Subcutaneous abdominal adipose tissue (tissue), 5 donors: ENCODE measurements at regions not wholly inside any gene's neighbourhood (a gene's known extent, or its start where the extent isn't known, plus 50 kb on each side); places are given as distances from the start of the nearest gene placed in this dataset.

Experiments used
- H3K27ac ChIP-seq: one replicate; pipeline ENCODE4 v1.7.0; 2013; ENCODE audit warnings: low read depth, mild to moderate bottlenecking, inconsistent platforms, low read length, moderate library complexity
- H3K27me3 ChIP-seq, 5 donors: one replicate each; pipeline ENCODE4 v1.7.0; 2013; ENCODE audit warnings: low read length in 5 of 5, inconsistent platforms in 1 of 5; ENCODE audit not compliant: control insufficient read depth in 5 of 5, insufficient read depth in 4 of 5
- H3K36me3 ChIP-seq, 5 donors: one replicate each; pipeline ENCODE4 v1.7.0; 2013; ENCODE audit warnings: low read length in 5 of 5; ENCODE audit not compliant: control insufficient read depth in 5 of 5, insufficient read depth in 5 of 5
- H3K4me1 ChIP-seq, 5 donors: one replicate each; pipeline ENCODE4 v1.7.0; 2013; ENCODE audit warnings: low read length in 5 of 5, mild to moderate bottlenecking in 3 of 5, moderate library complexity in 1 of 5; ENCODE audit not compliant: control insufficient read depth in 5 of 5, insufficient read depth in 5 of 5
- H3K4me3 ChIP-seq, 5 donors: one replicate each; pipeline ENCODE4 v1.7.0; 2013; ENCODE audit warnings: low read length in 5 of 5, low read depth in 1 of 5
- H3K9ac ChIP-seq, 5 donors: one replicate each; pipeline ENCODE4 v1.7.0; 2013; ENCODE audit warnings: low read length in 5 of 5, mild to moderate bottlenecking in 4 of 5, moderate library complexity in 3 of 5
- H3K9me3 ChIP-seq, 5 donors: one replicate each; pipeline ENCODE4 v1.7.0; 2013; ENCODE audit warnings: low read length in 5 of 5; ENCODE audit not compliant: control insufficient read depth in 5 of 5
- donor health status: healthy.
- donor health status: healthy.
- donor health status: healthy.
- donor health status: healthy.
- donor health status: healthy.

DNA sequence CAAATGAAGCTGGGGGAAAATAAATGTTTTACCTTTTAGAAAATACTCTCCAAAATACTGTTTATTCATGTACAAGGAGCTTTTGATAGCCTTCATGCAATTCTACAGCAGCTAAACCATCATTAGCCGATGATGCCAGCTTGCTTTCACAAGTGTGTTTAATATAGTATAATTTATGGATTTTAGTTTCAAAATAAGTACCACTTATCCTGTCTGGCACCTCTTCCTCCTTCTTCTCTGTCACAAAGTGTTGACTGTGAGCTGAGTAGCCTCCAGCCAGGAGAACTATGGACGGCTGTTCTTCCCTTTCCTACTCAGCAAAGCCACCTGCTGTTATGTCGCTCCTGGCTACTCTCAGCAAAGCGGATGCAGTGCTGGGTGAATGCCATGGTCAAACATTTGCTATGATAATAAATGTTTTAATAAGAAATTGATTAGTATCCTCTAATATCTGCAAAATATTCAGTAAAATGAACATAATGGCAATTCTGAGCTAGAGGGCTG, 238.2 kb downstream of the LIG4 start:
- Histone ChIP-seq H3K9ac (no peak overlapping the region), H3K4me1 (no peaks in the 10 kb centered on the region), H3K27ac (no peak overlapping the region), H3K9me3 (no peaks in the 10 kb centered on the region), H3K4me3 (no peak overlapping the region), H3K36me3 (no peaks in the 10 kb centered on the region), H3K27me3 (no peaks in the 10 kb centered on the region)

DNA sequence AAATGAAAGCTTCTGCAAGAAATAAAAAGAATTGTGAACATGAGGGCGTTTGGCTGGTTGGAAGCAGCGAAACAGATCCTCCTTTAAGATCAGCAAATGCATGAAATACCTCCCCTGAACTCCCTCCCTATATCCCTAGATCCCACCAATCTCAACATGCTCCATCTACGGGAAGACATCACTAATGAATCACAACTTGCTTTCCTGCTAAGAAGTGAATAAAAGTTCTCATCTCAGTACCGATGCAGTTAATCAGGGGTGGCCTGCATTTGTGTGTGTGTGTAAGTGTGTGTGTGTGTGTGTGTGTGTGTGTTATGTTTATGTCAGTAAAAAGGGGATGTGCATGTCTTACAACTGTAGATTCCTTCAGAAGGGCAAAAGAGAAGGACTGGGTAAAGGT, 238.7 kb downstream of the LIG4 start:
- H3K4me3 ChIP-seq: no peak overlapping the region
- H3K9me3 ChIP-seq: no peaks in the 10 kb centered on the region
- no peaks in the 10 kb centered on the region for H3K27me3 ChIP-seq
- no peaks in the 10 kb centered on the region for H3K4me1 ChIP-seq
- H3K27ac ChIP-seq: no peak overlapping the region
- H3K36me3 ChIP-seq: no peaks in the 10 kb centered on the region
- H3K9ac ChIP-seq: no peak overlapping the region

GRCh38 chr13:107974409-107974808, 240.9 kb downstream of the LIG4 start:
- no peak overlapping the region for H3K9ac ChIP-seq
- no peaks in the 10 kb centered on the region for H3K9me3 ChIP-seq
- no peaks in the 10 kb centered on the region for H3K27me3 ChIP-seq
- H3K4me3 ChIP-seq: no peak overlapping the region
- H3K36me3 ChIP-seq: no peaks in the 10 kb centered on the region
- no peaks in the 10 kb centered on the region for H3K4me1 ChIP-seq
- no peak overlapping the region for H3K27ac ChIP-seq

GRCh38 chr13:107969546-107969945, 245.8 kb downstream of the LIG4 start:
- H3K27ac ChIP-seq: no peak overlapping the region
- no peak overlapping the region for H3K9ac ChIP-seq
- peaks cover 0 to 2% (median 0%) of the 10 kb centered on the region in 5 donors for H3K9me3 ChIP-seq
- no peaks in the 10 kb centered on the region for H3K4me1 ChIP-seq
- H3K27me3 ChIP-seq: no peaks in the 10 kb centered on the region
- H3K4me3 ChIP-seq: no peak overlapping the region
- no peaks in the 10 kb centered on the region for H3K36me3 ChIP-seq

GRCh38 chr13:107968470-107968869, 246.9 kb downstream of the LIG4 start:
- Histone ChIP-seq H3K4me1 (no peaks in the 10 kb centered on the region), H3K9me3 (peaks cover 0 to 2% (median 0%) of the 10 kb centered on the region in 5 donors), H3K4me3 (no peak overlapping the region), H3K27me3 (no peaks in the 10 kb centered on the region), H3K27ac (no peak overlapping the region), H3K36me3 (no peaks in the 10 kb centered on the region), H3K9ac (no peak overlapping the region)

- H3K27ac ChIP-seq: no peak overlapping the region
- H3K36me3 ChIP-seq: no peaks in the 10 kb centered on the region
- no peaks in the 10 kb centered on the region for H3K4me1 ChIP-seq
- peaks cover 0 to 2% (median 0%) of the 10 kb centered on the region in 5 donors for H3K9me3 ChIP-seq
- H3K9ac ChIP-seq: no peak overlapping the region
- H3K4me3 ChIP-seq: no peak overlapping the region
- H3K27me3 ChIP-seq: no peaks in the 10 kb centered on the region
Measured at GRCh38 chr13:107964395-107964794, 250.9 kb downstream of the LIG4 start.

DNA sequence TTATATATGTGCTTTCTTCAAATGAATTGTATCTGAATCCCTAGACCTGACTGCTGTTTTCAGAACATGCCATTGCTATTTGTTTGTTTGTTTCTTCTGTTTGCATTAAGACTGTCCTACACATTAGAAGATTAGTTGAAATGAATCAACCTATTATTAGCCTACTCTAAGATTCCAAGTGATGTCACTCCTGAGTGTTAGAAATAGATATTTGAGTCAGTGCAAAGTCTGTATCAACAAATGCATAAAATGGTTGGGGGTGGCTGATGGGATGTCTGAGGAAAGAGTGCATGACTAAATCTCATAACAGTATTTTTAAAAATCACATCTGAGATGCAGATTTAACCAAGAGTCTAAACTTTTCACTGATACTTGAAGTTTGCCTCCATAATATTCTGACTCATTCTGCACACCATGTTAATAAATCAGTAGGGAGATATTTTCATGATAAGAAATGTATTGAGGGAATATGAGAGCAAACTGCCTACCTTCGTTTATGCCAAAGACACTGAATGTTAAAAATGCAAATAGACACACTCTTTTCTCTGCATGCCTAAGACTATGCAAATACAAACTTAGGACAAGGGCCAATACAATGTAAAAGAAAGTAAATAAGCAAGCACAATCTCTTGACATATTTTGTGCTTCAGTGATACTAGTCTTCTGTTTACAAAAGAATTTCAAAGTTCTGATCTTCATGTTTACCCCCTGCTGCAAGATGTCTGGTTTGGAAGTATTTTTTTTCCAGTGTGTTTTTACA, 253.3 kb downstream of the LIG4 start:
- H3K4me3 ChIP-seq: no peak overlapping the region
- no peaks in the 10 kb centered on the region for H3K27me3 ChIP-seq
- H3K9ac ChIP-seq: no peak overlapping the region
- no peaks in the 10 kb centered on the region for H3K36me3 ChIP-seq
- no peaks in the 10 kb centered on the region for H3K4me1 ChIP-seq
- peaks cover 0 to 2% (median 0%) of the 10 kb centered on the region in 5 donors for H3K9me3 ChIP-seq
- H3K27ac ChIP-seq: no peak overlapping the region

DNA sequence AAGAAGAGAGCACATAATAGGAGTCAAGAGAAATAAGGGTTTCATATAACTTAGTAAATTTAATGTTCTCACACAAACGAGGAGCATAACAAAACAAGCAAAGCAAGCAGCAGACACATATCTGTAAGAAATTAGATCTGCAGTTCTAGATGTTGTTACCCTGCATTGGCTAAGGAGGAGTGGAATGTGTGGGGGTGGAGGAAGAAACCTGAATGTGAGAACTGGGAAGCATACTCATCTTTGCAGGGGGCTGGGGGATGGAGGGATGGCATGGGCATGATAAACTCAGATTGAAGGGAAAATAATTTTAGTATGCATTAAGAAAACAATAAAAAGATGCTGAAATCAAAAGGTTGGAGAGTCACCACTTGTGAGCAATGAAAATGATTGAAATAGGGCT, 255.0 kb downstream of the LIG4 start:
- Histone ChIP-seq H3K36me3 (no peaks in the 10 kb centered on the region), H3K4me3 (no peak overlapping the region), H3K9me3 (no peaks in the 10 kb centered on the region), H3K4me1 (no peaks in the 10 kb centered on the region), H3K9ac (no peak overlapping the region), H3K27ac (no peak overlapping the region), H3K27me3 (no peaks in the 10 kb centered on the region)

DNA sequence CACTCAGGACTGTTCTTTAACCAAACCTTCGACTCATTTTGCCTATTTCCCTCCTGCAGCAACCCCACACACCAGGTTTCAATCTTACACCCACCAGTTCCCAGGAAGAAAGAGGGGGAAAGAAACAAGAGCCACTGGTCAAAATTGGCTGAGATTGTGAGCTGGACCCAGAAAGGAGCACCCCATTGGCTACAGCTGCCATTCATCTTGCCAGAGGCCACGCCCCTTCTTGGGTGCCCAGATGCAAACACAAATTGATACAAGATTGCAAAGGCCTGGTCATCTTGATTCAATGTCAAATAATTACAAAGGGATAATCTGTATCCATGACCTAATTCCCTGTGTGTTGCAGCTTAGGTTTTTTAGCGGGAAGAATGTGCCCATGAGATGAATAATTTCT, 258.4 kb downstream of the LIG4 start:
- H3K36me3 ChIP-seq: no peaks in the 10 kb centered on the region
- no peaks in the 10 kb centered on the region for H3K4me1 ChIP-seq
- no peak overlapping the region for H3K4me3 ChIP-seq
- no peak overlapping the region for H3K9ac ChIP-seq
- H3K27me3 ChIP-seq: no peaks in the 10 kb centered on the region
- H3K27ac ChIP-seq: no peak overlapping the region
- no peaks in the 10 kb centered on the region for H3K9me3 ChIP-seq

DNA sequence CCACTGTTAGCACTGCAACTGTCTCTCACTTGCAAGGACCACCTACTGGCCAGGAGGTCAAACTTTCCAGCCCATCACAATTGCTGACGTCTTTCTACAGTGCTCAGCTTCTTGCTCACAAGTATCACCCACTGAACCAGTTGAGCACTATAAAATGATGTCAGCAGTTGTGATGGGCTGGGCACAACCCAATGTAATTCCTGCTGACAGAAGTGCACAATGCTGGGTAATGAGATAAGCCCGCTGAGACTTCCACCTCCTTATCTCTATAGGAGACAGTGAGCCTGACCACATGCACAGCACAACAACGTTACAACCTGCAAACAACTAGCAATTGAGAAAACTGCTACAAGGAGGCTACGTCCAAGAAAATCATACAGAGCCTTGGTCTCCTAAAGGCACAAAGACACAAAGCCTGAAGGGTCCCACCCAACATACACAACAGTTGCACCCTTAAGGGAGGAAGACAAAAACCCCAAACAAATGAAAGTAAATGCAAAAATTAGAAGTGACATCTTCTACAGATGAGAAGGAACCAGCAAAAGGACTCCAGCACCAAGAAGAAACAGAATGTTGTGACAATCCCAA, 273.2 kb downstream of the LIG4 start:
- Histone ChIP-seq H3K27ac (no peak overlapping the region), H3K27me3 (peaks cover 0 to 5% (median 0%) of the 10 kb centered on the region in 5 donors), H3K9ac (no peak overlapping the region), H3K9me3 (peaks cover 0 to 10% (median 0%) of the 10 kb centered on the region in 5 donors), H3K36me3 (no peaks in the 10 kb centered on the region), H3K4me1 (no peaks in the 10 kb centered on the region), H3K4me3 (no peak overlapping the region)
